Stimulated activated CD4-positive, alpha-beta T cell treated with anti-CD3 and anti-CD28 coated beads, Interleukin-12 subunit alpha, Interleukin-12 subunit beta, amount 100 ng/mL, for 24 hours (primary cell): ENCODE measurements at regions not wholly inside any gene's neighbourhood (a gene's known extent, or its start where the extent isn't known, plus 50 kb on each side); places are given as distances from the start of the nearest gene placed in this dataset.
"Not testable (repeated sequence)": the region's sequence is repeated elsewhere in the genome, so short reads cannot be mapped to it uniquely, and the experiment has no call there.

Experiments used
- DNase-seq, 2 experiments: peaks; one replicate each; pipeline ENCODE4 v3.0.0-alpha.2; 2020; ENCODE audit warnings: low read depth in 2 of 2

DNA sequence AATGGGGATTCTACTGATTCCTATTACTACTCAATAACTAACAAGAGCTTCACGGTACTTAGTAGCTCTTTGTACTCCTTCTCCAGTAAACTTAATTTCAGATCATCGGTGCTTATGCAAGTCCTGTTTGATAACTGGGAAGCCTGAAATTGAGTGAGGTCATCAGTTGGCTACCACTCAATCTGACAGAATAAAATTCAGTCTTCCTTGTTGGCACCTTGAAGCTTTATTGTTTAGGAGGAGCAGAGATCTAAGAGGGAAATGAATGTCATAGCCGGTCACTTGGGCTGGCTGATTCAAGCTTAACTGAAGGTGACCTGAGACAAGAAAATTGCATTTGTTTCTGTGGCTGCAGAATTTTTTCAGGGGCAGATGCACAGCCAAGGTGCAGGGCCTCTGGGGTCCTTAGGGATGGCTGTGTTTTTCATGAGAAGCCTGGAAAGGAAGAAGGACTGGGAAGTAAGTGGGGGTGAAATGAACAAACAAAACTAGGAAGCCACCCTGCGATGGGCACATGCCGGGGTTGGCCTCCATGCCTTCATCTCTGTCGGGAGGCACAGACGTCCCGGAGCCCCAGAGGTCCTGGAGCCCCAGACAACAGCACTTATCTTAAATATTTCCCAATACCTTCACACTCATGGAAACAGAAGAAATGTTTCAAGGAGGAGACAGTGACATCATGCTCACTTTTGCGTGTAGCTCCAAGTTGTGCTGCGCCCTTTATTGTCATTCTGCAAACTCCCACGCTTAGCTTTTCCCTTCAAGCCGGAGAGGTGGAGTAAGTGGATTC lies 85.0 kb upstream of the KIF5B start:
- no peak for DNase-seq

DNA sequence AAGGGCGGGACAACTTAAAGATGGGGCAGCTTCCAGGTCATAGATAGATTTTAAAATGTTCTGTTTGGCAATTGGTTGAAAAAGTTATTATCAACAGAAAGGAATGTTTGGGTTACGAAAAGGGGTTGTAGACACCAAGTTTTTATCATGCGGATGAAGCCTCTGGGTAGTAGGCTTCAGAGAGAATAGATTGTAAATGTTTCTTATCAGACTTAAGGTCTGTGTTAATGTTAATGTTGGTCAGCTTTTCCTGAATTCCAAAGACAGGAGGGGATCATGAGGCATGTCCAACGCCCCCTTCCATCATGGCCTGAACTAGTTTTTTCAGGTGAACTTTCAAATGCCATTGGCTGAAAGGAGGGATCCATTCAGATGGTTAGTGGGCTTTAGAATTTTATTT lies 84.2 kb upstream of the KIF5B start:
- no peak for DNase-seq

- DNase-seq, result no peak
These were observed 83.2 kb upstream of the KIF5B start for GRCh38 chr10:32139223-32140073.

GRCh38 chr10:32136927-32137326 lies 80.7 kb upstream of the KIF5B start:
- DNase-seq, result not testable (repeated sequence)

DNA sequence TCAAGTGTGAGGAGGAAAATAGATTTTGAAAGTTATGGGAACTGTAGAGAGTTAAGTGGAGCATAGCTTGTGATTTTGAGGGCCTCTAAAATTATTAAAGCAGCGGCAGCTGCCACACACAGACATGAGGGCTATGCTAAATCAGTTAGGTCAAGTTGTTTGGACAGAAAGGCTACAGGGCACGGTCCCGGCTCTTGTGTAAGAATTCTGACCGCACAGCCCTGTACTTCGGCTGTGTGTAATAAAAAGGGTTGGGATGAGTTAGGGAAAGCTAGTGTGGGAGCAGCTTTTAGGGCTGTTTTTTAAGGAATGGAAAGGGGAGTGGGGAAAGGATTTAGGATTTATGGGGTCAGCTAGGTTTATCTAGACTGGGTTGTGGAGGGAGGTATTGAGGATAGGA lies 79.6 kb upstream of the KIF5B start:
- DNase-seq, result not testable (repeated sequence)

GRCh38 chr10:32132357-32132946 lies 76.2 kb upstream of the KIF5B start:
- DNase-seq, result no peak

- DNase-seq, result no peak
These were observed 75.2 kb upstream of the KIF5B start for GRCh38 chr10:32131388-32131787.

GRCh38 chr10:32130788-32131187 lies 74.6 kb upstream of the KIF5B start:
- no peak for DNase-seq

DNA sequence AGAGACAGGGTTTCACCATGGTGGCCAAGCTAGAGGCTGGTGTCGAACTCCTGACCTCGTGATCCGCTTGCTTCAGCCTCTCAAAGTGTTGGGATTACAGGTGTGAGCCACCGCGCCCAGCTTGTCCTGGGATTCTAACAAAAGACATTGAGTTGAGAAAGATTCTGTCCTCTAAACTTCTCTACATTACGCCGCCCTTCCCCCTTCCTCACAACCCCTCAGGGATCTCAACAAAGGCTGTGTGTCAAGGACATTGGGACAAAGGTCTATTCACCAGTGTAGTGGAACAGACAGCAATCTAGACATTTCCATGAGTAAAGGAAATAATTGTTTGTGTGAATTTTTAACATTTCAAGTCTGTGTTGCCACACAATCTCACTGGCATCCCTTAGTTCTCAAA lies 68.8 kb upstream of the KIF5B start:
- no peak for DNase-seq

GRCh38 chr10:32123021-32123420 lies 66.8 kb upstream of the KIF5B start:
- DNase-seq, result no peak

- DNase-seq, result no peak
These were observed 65.4 kb upstream of the KIF5B start for GRCh38 chr10:32121648-32122047.

GRCh38 chr10:32120147-32120546 lies 63.9 kb upstream of the KIF5B start:
- DNase-seq, result no peak

DNA sequence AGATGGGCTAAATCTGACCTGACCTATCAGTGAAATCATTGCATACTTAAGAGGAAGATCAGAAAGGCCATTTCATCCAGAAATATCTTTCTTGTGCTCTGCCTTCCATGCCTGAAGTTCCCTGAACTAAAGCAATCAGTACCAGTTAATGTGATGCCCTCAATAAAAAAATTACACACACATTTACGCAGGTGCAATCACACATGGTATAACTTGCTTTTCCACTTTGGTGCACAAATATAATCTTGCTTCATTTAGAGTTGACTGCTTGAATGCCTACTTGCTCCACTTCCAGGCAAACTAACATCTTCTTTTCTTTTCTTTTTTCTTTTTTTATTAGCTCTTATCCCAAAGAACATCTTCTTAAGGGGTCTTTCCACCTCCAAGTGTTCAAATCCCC lies 58.3 kb upstream of the KIF5B start:
- no peak for DNase-seq

DNA sequence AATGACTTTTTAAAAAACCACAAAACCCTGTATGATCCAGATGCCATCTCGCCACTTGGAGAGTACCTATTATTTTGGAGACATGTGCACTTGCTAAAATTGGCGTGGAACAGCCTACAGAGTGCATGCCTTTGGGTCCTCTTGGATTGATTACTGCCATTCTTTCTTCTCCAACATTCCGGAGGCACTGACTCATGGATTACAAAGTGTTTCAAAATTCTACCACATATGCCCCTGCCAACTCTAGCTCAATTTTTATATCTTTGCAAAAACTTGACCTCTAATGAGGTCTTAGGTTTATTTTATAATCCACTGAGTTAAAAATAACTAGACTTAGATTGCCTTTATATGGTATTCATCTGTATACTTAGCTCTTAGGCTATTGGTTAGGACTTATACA lies 55.8 kb upstream of the KIF5B start:
- no peak for DNase-seq

- DNase-seq, result no peak
These were observed 55.4 kb upstream of the KIF5B start for GRCh38 chr10:32111585-32111984.

DNA sequence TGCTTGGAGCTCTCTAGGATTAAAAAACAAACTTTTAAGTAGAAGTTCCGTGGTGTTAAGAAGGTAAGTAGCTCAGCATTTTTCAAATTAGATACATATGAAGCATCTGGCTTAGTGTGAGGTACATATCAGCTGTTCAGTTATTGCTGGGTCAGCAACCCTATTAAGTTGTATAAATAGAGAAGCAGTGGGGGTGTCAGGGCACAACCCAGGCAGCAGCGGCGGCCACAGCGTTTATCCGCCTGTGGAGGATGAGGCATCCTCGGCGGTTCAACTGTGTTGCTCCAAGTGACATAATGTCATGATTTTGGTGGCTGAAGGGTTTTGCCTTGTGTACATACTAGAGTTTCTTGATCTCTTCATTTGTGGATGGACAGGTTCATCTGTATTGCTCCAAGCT lies 54.6 kb upstream of the KIF5B start:
- DNase-seq, result no peak

DNA sequence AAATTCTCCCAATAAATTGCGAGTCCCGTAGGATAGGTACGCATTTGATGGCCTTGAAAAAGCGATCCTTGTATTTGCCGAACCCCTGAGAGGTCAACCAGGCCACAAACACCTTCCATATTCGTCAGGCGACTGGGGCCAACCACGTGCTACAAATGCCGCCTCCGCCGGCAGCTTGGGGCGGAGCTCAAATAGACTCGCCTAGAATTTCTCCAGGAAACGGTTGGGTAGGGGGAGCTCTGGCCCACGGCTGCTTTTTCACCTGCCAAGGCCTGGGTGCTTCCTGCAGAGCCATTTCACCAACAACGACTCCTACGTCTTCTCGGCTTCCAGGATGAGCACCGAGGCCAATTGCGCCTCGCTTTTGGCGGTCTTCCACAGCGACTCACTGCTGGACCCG lies 53.4 kb upstream of the KIF5B start:
- DNase-seq, result no peak
